GM21390 (cell line): ENCODE measurements at regions not wholly inside any gene's neighbourhood (a gene's known extent, or its start where the extent isn't known, plus 50 kb on each side); places are given as distances from the start of the nearest gene placed in this dataset.
"Not testable (repeated sequence)": the region's sequence is repeated elsewhere in the genome, so short reads cannot be mapped to it uniquely, and the experiment has no call there.

Source experiments
- ATAC-seq: cut with Tn5 transposase; IDR thresholded peaks from one replicate; pipeline ENCODE4 v1.9.1; 2021; ENCODE audit not compliant: unreplicated experiment

GRCh38 chr12:33672836-33673577, 233.4 kb upstream of the SYT10 start:
- ATAC-seq, result no peak

DNA sequence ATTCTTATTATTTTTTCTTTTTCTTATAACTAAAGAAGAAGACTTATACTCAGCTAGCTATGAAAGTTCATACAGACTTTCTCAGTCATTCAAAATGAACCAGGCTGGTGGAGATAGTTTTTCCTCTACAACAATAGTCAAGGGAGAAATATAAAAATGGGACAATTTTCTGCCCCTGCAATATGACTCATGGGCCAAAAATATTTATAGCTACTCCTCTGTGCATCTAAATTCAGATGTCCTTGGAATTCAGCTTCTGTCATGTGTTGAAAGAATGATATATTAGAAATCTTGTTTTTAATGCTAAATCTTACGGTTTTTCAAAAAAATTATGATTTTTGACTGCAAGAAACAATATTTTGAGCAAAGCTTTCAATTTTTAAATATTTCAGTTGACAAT, 237.2 kb upstream of the SYT10 start:
- no peak for ATAC-seq

- ATAC-seq, result no peak
Observed at GRCh38 chr12:33678221-33678964, 238.8 kb upstream of the SYT10 start.

DNA sequence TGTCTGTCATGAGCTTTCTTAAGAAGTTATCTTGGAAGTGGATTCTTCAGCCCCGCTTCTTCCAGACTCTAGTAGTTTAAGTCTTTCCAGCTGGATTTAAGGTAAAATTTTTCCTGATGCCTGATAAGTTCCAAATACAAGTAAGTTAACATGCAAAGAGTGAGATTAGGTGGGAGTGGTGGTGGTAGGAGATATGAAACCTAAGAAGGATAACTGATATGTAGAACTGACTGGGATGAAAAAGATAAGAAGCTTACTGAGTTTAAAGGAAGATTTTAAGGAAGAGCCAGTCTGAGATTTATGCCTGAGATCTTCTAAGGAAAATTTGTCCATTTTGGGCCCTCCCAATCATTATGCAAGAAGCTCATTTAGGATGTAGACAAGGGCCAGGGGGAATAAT, 250.9 kb upstream of the SYT10 start:
- ATAC-seq, result no peak

DNA sequence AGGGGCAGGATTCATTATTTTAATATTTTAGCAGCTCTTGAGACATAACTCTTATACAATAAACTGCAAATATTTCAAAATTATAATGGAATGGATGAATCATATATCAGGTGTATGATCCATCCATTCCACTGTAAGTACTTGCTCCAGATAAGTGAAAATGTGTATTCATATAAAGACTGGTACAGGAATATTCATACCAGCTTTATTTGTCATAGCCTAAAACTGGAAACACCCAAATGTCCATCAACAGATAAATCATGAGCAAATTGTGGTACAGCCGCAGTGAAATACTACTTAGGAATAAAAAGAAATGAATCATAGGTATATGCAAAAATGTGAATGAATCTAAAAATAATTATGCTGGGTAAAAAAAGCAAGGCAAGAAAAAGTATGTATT, 263.6 kb upstream of the SYT10 start:
- no peak for ATAC-seq

- no peak for ATAC-seq
Observed at GRCh38 chr12:33706927-33707326, 267.3 kb upstream of the SYT10 start.

GRCh38 chr12:33708935-33709334, 269.3 kb upstream of the SYT10 start:
- no peak for ATAC-seq

DNA sequence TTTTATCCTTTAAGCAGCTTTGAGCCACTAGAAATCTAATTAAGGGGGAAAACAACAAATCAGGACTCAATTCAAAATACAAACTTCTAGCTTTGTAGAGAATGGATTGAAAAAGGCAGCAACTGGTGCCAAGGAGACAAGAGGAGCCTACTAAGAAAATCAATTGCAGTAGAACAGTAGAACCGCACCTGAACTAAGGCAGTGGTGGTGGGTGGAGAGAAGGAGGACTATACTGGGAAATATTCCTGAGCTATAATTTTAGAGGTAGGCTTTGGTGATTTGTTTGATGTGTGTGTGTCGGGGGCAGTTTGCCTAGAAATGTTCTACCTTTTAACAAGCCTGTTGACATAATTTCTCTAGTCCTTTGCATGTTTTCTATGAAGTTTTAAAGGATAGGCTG, 270.9 kb upstream of the SYT10 start:
- ATAC-seq, result no peak

DNA sequence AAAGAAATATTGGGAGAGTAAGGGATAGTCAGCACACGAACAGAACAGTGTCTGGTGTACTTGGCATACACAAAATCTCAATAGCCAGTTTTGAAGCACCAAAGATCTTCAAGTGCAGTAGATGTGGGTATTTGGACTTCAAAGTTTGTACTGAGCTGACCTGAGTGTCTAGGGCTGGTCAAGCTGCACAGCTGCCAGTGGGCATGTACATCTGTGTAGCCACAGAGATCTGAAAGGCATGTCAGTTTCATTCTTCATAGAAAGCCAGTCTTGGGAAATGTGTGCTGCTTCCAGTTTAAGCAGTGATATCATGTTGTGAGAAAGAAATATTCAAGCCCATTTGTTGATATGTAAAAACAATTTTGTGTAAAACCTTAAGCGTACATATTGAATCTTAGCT, 279.0 kb upstream of the SYT10 start:
- ATAC-seq, result no peak

DNA sequence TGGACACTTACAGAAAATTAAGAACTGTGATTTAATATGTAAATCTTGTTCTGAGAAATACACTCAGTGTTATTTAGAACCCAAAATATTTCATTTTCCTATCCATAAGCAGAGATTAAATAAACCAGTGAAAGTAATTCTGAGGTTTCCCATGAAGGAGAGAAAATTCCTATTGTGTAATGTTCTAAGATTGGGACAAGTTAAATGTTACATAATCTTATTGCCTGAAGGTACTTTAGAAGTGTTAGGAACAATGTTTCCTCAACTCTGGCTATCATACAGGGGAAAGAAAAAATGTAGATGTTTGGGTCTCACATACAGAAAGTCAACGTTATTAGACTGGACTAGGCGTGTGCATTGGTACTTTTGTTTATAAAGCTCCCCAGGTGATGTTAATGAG, 281.9 kb upstream of the SYT10 start:
- no peak for ATAC-seq

- ATAC-seq, result no peak
Observed at GRCh38 chr12:33724867-33725266, 285.2 kb upstream of the SYT10 start.

GRCh38 chr12:33734871-33735270, 287.4 kb upstream of the ALG10 start:
- no peak for ATAC-seq

DNA sequence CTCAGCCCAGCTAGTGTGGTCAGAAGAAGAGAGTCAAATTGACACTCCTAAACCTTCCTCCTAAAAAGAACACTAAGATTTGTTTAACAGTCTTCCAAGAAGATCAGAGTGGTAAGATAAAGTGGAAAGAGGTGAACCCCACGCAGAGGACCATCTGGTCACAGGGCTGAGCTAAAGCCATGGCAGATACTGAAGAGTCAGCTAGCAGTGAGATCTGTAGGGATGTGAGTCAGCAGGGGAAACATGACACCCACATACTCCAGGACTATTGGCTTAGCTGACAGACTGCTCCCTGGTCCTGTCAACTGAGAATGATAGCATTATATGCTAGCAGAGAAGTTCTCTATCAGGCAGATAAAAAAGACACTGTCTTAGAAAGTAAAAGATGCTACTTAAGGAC, 269.4 kb upstream of the ALG10 start:
- ATAC-seq, result no peak

DNA sequence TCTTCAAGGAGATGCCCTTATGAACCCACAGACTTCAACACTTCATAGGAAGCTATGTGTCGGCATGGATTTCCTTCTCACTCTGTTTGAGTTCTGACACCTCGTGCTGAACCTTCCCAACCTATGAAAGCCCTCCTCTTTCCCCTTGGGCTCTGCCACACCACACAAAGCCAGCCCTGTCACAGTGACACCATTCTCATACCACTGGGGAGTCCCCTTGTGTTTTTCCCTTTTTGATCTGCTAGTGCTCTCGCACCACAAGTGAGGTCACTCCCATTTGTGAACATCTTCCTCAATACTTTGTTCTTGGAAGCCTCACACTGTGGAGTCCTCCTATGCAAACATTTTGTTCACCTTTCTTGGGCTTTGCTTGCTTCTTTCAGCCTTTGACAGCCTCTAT, 264.6 kb upstream of the ALG10 start:
- ATAC-seq, result no peak

DNA sequence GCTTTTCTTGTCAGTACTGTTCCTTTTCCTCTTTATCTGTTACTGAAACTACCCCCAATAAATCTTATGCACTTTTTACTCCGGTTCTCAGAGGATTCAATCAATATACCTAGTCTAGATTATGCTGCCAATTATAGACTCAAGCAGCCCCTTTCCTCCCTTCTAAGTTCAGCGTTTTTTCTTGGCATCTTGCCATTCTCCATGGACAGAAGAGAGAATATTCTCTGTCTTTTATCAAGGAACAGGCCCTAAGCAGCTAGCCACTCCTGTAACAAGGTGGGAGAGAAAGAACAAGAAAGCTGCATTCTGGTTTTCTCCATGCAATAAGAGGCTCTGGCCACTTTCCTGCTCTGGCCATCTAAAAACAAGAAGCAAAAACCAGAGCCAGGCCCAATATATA, 263.0 kb upstream of the ALG10 start:
- no peak for ATAC-seq

DNA sequence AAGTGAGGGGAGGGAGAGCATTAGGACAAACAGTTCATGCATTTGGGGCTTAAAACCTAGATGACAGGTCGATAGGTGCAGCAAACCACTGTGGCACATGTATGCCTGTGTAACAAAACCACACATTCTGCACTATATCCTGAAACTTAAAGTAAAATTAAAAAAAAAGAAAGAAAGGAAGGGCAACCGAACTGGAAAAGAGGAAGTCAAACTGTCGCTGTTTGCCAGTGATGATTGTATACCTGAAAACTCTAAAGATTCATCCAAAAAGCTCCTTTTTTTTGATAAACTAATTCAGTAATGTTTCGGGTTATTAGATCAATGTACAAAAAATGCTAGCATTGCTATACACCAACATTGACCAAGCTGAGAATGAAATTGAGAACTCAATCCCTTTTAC, 259.0 kb upstream of the ALG10 start:
- ATAC-seq, result no peak

DNA sequence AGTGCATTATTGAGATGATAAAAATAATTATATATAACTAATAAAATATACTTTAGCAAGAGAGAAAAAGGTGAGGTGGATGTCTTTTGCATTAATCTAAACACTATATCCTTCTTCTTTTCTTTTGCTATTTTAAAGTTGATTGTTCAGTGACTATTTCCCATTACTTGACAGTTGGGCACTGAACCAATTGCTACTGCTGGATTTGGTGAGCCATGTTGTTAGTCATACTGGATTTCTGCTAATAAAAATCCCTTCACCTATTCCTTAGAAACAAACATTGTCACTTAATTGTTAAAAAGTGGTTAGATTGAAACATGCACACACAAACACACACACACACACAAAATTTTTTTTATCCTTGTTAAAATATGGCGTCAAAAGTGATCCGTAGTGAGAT, 251.6 kb upstream of the ALG10 start:
- no peak for ATAC-seq

DNA sequence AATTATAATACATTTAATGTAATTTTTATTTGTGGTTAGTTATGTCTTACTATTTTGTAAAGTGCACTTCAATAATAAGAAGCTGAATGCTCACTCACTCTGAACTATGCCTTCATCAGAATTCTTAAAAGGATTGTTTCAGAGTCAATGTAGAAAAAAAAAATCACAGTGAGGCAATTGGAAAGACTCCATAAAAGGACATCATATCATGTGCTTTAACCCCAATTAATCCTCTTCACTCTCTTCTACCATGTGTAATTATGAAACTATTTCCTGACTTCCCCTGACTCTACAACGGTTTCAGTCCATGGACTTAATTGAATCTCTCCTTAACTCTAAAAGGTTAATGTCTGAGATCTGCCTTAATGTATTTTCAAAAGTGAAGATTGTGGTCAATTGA, 250.4 kb upstream of the ALG10 start:
- no peak for ATAC-seq

DNA sequence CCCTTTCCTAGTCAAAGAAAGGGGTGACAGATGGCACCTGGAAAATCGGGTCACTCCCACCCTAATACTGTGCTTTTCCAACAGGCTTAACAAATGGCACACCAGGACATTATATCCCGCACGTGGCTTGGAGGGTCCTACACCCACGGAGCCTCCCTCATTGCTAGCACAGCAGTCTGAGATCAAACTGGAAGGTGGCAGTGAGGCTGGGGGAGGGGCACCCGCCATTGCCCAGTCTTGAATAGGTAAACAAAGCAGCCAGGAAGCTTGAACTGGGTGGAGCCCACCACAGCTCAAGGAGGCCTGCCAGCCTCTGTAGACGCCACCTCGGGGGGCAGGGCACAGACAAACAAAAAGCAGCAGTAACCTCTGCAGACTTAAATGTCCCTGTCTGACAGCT, 249.2 kb upstream of the ALG10 start:
- not testable (repeated sequence) for ATAC-seq

DNA sequence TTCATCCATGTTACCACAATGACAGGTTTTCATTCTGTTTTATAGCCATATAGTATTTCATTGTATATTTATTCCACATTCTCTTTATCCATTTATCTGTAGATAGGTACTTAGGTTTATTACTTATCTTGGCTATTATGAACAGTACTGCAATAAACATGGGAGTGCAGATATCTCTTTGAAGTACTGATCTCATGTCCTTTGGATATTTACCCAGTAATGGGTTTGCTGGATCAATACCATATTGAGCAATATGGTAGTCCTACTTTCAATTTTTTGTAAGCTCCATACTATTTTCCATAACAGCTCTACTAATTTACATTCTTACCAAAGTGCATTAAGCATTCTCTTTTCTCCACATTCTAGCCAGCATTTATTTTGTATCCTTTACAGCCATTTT, 235.8 kb upstream of the ALG10 start:
- ATAC-seq, result no peak

DNA sequence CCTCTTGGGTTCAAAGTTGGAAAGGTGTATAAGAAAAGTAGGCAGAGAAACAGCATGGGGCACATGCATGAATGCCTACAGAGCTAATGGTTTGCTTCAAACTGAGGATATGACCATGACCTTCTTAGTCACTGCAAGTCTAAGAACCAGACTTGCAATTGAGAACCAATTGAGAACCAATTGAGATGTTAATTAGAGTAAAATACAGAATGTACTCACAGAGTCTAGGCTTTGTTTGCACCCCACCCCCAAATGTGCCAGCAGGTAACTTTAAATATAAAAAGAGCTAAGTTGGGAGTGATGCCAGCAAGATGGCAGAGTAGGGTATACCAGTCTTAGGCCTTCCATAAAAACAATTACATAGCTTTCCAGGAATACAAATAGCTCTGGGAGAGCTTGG, 227.3 kb upstream of the ALG10 start:
- ATAC-seq, result no peak

GRCh38 chr12:33795536-33795935, 226.8 kb upstream of the ALG10 start:
- no peak for ATAC-seq

GRCh38 chr12:33813536-33813935, 208.8 kb upstream of the ALG10 start:
- no peak for ATAC-seq
